ENCODE measurements at regions not wholly inside any gene's neighbourhood (a gene's known extent, or its start where the extent isn't known, plus 50 kb on each side); places are given as distances from the start of the nearest gene placed in this dataset.

GRCh38 chr10:52566471-52567246 lies 205.9 kb downstream of the MBL2 start:
- WGBS, 3 donors: 53 to 58% (median 54%) methylated on average over 4 of the region's 4 CpGs

DNA sequence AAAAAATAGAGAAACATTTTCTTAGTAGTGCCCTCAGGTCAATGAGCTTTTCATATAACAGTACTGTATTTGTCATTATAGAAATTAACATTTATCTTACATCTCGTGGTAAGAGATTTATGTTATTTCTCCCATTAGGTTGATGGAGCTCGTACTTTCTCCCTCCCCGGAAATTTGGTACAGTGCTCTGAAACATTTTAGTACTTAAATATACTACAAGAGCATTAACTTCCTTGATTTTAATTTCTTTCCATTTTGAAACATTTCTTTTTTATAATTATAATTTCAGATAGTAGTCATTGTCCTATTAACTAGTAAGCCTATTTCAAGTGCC lies 205.4 kb downstream of the MBL2 start:
- intact Hi-C loops (cut with DNase I): no loop called here
- no peaks in the 10 kb centered on the region for H3K9me3 ChIP-seq
- H3K27me3 ChIP-seq (ENCODE audit: insufficient read depth in 3 of 3, low read length in 2 of 3): no peaks in the 10 kb centered on the region
- no peaks in the 10 kb centered on the region for H3K4me1 ChIP-seq
- no peak overlapping the region for H3K27ac ChIP-seq
- no peak for DNase-seq
- no peaks in the 10 kb centered on the region for H3K36me3 ChIP-seq (ENCODE audit: insufficient read depth in 1 of 2, low read depth in 1 of 2)
- ATAC-seq: no peak
- 83 to 88% (median 86%) methylated on average over 3 of the region's 3 CpGs for WGBS, 3 donors
- no peak for TF ChIP-seq CTCF (IDR thresholded peaks at IDR 0.05)
- no peak overlapping the region for H3K4me3 ChIP-seq

More at GRCh38 chr10:52566471-52567246, 205.9 kb downstream of the MBL2 start:
- no peak for TF ChIP-seq CTCF (IDR thresholded peaks at IDR 0.05)
- H3K36me3 ChIP-seq (ENCODE audit: insufficient read depth in 1 of 2, low read depth in 1 of 2): no peaks in the 10 kb centered on the region
- no peaks in the 10 kb centered on the region for H3K4me1 ChIP-seq
- no peaks in the 10 kb centered on the region for H3K9me3 ChIP-seq
- no peak for ATAC-seq
- no peaks in the 10 kb centered on the region for H3K27me3 ChIP-seq (ENCODE audit: insufficient read depth in 3 of 3, low read length in 2 of 3)
- H3K4me3 ChIP-seq: no peak overlapping the region
- no peak overlapping the region for H3K27ac ChIP-seq
- no peak for DNase-seq
- intact Hi-C loops (cut with DNase I): no loop called here

GRCh38 chr10:52568309-52568708 lies 204.3 kb downstream of the MBL2 start:
- Histone ChIP-seq H3K27ac (no peak overlapping the region), H3K4me3 (no peak overlapping the region), H3K27me3 (ENCODE audit: insufficient read depth in 3 of 3, low read length in 2 of 3) (no peaks in the 10 kb centered on the region), H3K4me1 (no peaks in the 10 kb centered on the region), H3K36me3 (ENCODE audit: insufficient read depth in 1 of 2, low read depth in 1 of 2) (no peaks in the 10 kb centered on the region), H3K9me3 (no peaks in the 10 kb centered on the region)
- 89 to 93% (median 92%) methylated on average over 2 of the region's 2 CpGs for WGBS, 3 donors
- no peak for DNase-seq
- ATAC-seq: no peak
- TF ChIP-seq CTCF (IDR thresholded peaks at IDR 0.05): no peak
- intact Hi-C loops (cut with DNase I): no loop called here

GRCh38 chr10:52570490-52570889 lies 202.1 kb downstream of the MBL2 start:
- no peaks in the 10 kb centered on the region for H3K36me3 ChIP-seq (ENCODE audit: insufficient read depth in 1 of 2, low read depth in 1 of 2)
- H3K9me3 ChIP-seq: no peaks in the 10 kb centered on the region
- no peak overlapping the region for H3K27ac ChIP-seq
- ATAC-seq: no peak
- intact Hi-C loops (cut with DNase I): no loop called here
- no peak for TF ChIP-seq CTCF (IDR thresholded peaks at IDR 0.05)
- H3K4me3 ChIP-seq: no peak overlapping the region
- DNase-seq: no peak
- H3K27me3 ChIP-seq (ENCODE audit: insufficient read depth in 3 of 3, low read length in 2 of 3): no peaks in the 10 kb centered on the region
- WGBS, 3 donors: 69 to 79% (median 78%) methylated on average over 1 of the region's 1 CpG
- no peaks in the 10 kb centered on the region for H3K4me1 ChIP-seq

DNA sequence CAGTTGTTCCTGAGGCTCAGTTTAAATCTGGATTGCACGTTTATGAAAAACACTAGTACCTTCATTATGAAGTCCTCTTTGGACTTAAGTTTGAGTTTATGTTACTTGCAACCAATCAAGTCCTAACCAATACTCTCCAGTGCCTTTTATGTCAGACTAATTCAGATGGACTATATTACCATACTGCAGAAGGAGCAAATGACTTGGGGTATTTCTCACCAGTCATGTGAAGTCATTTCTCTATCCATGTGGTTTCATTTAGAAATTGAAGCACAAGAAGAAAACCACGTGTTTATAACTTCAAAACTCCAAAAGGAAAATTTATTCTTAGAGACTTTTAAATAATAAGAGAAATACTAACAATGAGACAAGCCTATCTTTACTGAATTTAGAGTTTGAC lies 201.6 kb downstream of the MBL2 start:
- H3K36me3 ChIP-seq (ENCODE audit: insufficient read depth in 1 of 2, low read depth in 1 of 2): no peaks in the 10 kb centered on the region
- intact Hi-C loops (cut with DNase I): no loop called here
- no peak overlapping the region for H3K27ac ChIP-seq
- no peak for TF ChIP-seq CTCF (IDR thresholded peaks at IDR 0.05)
- H3K9me3 ChIP-seq: no peaks in the 10 kb centered on the region
- DNase-seq (no peak), ATAC-seq (no peak)
- no peak overlapping the region for H3K4me3 ChIP-seq
- no peaks in the 10 kb centered on the region for H3K4me1 ChIP-seq
- H3K27me3 ChIP-seq (ENCODE audit: insufficient read depth in 3 of 3, low read length in 2 of 3): no peaks in the 10 kb centered on the region
- WGBS, 3 donors: 45 to 63% (median 51%) methylated on average over 2 of the region's 2 CpGs
